Panc1 (cell line): ENCODE measurements at regions not wholly inside any gene's neighbourhood (a gene's known extent, or its start where the extent isn't known, plus 50 kb on each side); places are given as distances from the start of the nearest gene placed in this dataset.

Source experiments
- ATAC-seq: fragments of 200-7000 bp; cut with Tn5 transposase; 2 replicates; pipeline ENCODE4 v1.9.1; 2020; ENCODE audit warnings: mild to moderate bottlenecking, moderate library complexity
- BruUV-seq: library from RNA; stranded (reverse); fragments of 400-500 nt; replicated peaks from 2 replicates; lab custom pipeline; 2021; lab: Mats Ljungman, UMichigan
- CTCF ChIA-PET: fragments of 300-600 bp; sonication (Branson Sonifier 250); formaldehyde crosslinking; loops from one replicate; lab custom pipeline; 2022; ENCODE audit warnings: antibody characterized with exemption; lab: Charles Lee
- POLR2A ChIA-PET: fragments of 300-600 bp; sonication (Branson Sonifier 250); formaldehyde crosslinking; loops from one replicate; lab custom pipeline; 2022; ENCODE audit warnings: antibody characterized with exemption; lab: Charles Lee
- DNase-seq: peaks from one replicate; pipeline ENCODE4 v3.0.0-alpha.2; 2010; ENCODE audit warnings: low read depth, low spot score
- H3K27ac ChIP-seq: 2 replicates; pipeline ENCODE4 v1.5.1; 2011; ENCODE audit warnings: mild to moderate bottlenecking, low read length, inconsistent platforms
- H3K27me3 ChIP-seq: fragments of 200-500 bp; sonication (Bioruptor generic); 2 replicates; pipeline ENCODE4 v1.6.0; 2014; ENCODE audit warnings: low read length, inconsistent platforms; ENCODE audit not compliant: control insufficient read depth, insufficient read depth
- H3K36me3 ChIP-seq: fragments of 200-500 bp; sonication (Bioruptor generic); 2 replicates; pipeline ENCODE4 v1.5.1; 2014; ENCODE audit warnings: inconsistent platforms, mild to moderate bottlenecking, low read length, moderate library complexity; ENCODE audit not compliant: control insufficient read depth, insufficient read depth
- H3K4me1 ChIP-seq: 2 replicates; pipeline ENCODE4 v1.5.1; 2011; ENCODE audit warnings: inconsistent platforms, mild to moderate bottlenecking, low read length, moderate library complexity; ENCODE audit not compliant: control insufficient read depth, insufficient read depth
- H3K4me3 ChIP-seq, 2 experiments: 2 replicates each; pipeline ENCODE4 v1.5.1; 2011 to 2012; ENCODE audit warnings: low read depth in 2 of 2, low read length in 2 of 2, mild to moderate bottlenecking in 2 of 2, inconsistent platforms in 1 of 2, moderate library complexity in 1 of 2
- H3K9me3 ChIP-seq: fragments of 200-500 bp; sonication (Bioruptor generic); 2 replicates; pipeline ENCODE4 v1.5.1; 2014; ENCODE audit warnings: low read depth, mild to moderate bottlenecking, inconsistent platforms, low read length, moderate library complexity; ENCODE audit not compliant: control insufficient read depth, insufficient read depth
- POLR2AphosphoS5 ChIP-seq: IDR thresholded peaks from 2 replicates; pipeline ENCODE4 v1.6.1; 2012; ENCODE audit warnings: mild to moderate bottlenecking, low read depth, low read length, moderate library complexity
- SIN3A ChIP-seq: IDR thresholded peaks from 2 replicates; pipeline ENCODE4 v1.6.1; 2012; ENCODE audit warnings: low read depth, mild to moderate bottlenecking, low read length, moderate library complexity, borderline replicate concordance; ENCODE audit not compliant: insufficient read depth
- TCF7L2 ChIP-seq: IDR thresholded peaks from 2 replicates; pipeline ENCODE4 v1.6.1; 2011; ENCODE audit warnings: mild to moderate bottlenecking, low read depth, low read length, inconsistent platforms
- in situ Hi-C: cut with HindIII; loops from 2 replicates; pipeline ENCODE4 v1.10.0; 2016; ENCODE audit warnings: low sequenced_read_pairs, low pct_unique_long_range_greater_than_20kb
- intact Hi-C: fragments of 100-400 bp; cut with micrococcal nuclease; formaldehyde crosslinking; loops from one replicate; pipeline ENCODE4 v1.10.0; 2022; ENCODE audit not compliant: unreplicated experiment
- TF ChIP-seq, protein P1 (sequence below): fragments of 450-650 bp; IDR thresholded peaks from 2 replicates; pipeline ENCODE4 v1.5.1; 2017; ENCODE audit warnings: mild to moderate bottlenecking
- TF ChIP-seq, protein P2 (sequence below), 2 experiments: IDR thresholded peaks; 2 replicates each; pipeline ENCODE4 v1.6.1; 2011 to 2012; ENCODE audit warnings: low read depth in 2 of 2, control low read depth in 1 of 2, low read length in 1 of 2, mild to moderate bottlenecking in 1 of 2, moderate library complexity in 1 of 2; ENCODE audit not compliant: insufficient read depth in 1 of 2

DNA sequence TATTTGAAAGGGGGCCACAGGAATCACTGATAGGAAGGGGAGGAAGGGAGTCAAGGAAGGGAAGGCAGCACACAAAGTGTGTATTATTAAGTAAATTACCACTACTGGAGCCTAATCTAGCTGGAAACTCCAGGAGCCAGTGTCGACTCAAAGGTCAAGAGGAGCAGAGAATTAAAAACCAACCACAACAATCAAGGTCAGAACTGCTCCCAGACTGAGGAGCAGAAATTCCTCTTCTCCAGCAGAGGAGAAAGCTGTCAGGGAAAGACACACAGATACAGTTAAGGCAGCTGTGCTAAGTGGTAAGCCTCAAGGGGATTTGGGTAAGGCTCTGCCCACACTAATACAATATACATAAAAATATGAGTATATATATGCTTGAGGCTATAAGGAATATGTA, 87.5 kb upstream of the PTPN13 start:
- ChIA-PET POLR2A (no interaction called here), CTCF (no interaction called here)
- Histone ChIP-seq H3K27ac (no peak overlapping the region), H3K9me3 (no peaks in the 10 kb centered on the region), H3K36me3 (no peaks in the 10 kb centered on the region), H3K27me3 (no peaks in the 10 kb centered on the region; the same call in 1 of the 2 replicates), H3K4me3 (no peak overlapping the region), H3K4me1 (no peaks in the 10 kb centered on the region)
- BruUV-seq = no TSS peak
- intact Hi-C loops (no loop called here), in situ Hi-C loops (no loop called here)
- ATAC-seq = no peak
- TF ChIP-seq POLR2AphosphoS5 (no peak), SIN3A (no peak), TCF7L2 (no peak)
- TF ChIP-seq, protein P1, sequence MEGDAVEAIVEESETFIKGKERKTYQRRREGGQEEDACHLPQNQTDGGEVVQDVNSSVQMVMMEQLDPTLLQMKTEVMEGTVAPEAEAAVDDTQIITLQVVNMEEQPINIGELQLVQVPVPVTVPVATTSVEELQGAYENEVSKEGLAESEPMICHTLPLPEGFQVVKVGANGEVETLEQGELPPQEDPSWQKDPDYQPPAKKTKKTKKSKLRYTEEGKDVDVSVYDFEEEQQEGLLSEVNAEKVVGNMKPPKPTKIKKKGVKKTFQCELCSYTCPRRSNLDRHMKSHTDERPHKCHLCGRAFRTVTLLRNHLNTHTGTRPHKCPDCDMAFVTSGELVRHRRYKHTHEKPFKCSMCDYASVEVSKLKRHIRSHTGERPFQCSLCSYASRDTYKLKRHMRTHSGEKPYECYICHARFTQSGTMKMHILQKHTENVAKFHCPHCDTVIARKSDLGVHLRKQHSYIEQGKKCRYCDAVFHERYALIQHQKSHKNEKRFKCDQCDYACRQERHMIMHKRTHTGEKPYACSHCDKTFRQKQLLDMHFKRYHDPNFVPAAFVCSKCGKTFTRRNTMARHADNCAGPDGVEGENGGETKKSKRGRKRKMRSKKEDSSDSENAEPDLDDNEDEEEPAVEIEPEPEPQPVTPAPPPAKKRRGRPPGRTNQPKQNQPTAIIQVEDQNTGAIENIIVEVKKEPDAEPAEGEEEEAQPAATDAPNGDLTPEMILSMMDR = no peak
- TF ChIP-seq, protein P2, sequence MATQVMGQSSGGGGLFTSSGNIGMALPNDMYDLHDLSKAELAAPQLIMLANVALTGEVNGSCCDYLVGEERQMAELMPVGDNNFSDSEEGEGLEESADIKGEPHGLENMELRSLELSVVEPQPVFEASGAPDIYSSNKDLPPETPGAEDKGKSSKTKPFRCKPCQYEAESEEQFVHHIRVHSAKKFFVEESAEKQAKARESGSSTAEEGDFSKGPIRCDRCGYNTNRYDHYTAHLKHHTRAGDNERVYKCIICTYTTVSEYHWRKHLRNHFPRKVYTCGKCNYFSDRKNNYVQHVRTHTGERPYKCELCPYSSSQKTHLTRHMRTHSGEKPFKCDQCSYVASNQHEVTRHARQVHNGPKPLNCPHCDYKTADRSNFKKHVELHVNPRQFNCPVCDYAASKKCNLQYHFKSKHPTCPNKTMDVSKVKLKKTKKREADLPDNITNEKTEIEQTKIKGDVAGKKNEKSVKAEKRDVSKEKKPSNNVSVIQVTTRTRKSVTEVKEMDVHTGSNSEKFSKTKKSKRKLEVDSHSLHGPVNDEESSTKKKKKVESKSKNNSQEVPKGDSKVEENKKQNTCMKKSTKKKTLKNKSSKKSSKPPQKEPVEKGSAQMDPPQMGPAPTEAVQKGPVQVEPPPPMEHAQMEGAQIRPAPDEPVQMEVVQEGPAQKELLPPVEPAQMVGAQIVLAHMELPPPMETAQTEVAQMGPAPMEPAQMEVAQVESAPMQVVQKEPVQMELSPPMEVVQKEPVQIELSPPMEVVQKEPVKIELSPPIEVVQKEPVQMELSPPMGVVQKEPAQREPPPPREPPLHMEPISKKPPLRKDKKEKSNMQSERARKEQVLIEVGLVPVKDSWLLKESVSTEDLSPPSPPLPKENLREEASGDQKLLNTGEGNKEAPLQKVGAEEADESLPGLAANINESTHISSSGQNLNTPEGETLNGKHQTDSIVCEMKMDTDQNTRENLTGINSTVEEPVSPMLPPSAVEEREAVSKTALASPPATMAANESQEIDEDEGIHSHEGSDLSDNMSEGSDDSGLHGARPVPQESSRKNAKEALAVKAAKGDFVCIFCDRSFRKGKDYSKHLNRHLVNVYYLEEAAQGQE (IDR thresholded peaks at IDR 0.05; ENCODE audit: insufficient read depth in 1 of 2, low read depth in 2 of 2, low read length in 1 of 2) = no peak
- DNase-seq = no peak

DNA sequence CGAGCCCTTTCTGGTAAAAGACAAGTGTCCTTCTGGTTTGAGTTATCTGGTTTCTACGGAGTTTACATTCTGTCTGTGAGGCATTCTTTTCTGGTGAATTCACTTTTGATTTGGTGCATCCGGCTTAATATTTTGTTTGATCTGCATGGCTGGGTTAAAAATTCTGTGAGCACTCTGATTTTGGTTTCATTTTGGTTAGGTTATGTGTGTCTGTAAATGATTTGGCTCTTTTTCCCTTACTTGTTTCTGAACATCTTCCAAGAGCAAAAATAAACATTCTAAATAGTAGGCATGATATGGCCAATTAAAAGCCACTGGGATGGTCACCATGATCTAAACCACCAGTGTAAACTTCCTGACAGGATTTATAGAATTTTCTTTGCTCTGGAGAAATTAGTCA, 85.7 kb upstream of the PTPN13 start:
- Histone ChIP-seq H3K27ac (no peak overlapping the region), H3K4me1 (no peaks in the 10 kb centered on the region), H3K27me3 (no peaks in the 10 kb centered on the region), H3K9me3 (no peaks in the 10 kb centered on the region), H3K36me3 (no peaks in the 10 kb centered on the region), H3K4me3 (no peak overlapping the region)
- ATAC-seq (no peak), DNase-seq (no peak)
- ChIA-PET POLR2A (no interaction called here), CTCF (interaction anchor here (0.7 kb wide), 1 partner anchor 48 kb away, joined by 3 read pairs; no protein-coding TSS in a partner anchor)
- intact Hi-C loops = no loop called here
- BruUV-seq = no TSS peak
- in situ Hi-C loops = no loop called here
- TF ChIP-seq, protein P1 = no peak
- TF ChIP-seq, protein P2 (IDR thresholded peaks at IDR 0.05; ENCODE audit: insufficient read depth in 1 of 2, low read depth in 2 of 2, low read length in 1 of 2) = no peak
- no peak for TF ChIP-seq POLR2AphosphoS5
- TF ChIP-seq SIN3A = no peak
- TF ChIP-seq TCF7L2 = no peak
